ENCODE measurements at regions not wholly inside any gene's neighbourhood (a gene's known extent, or its start where the extent isn't known, plus 50 kb on each side); places are given as distances from the start of the nearest gene placed in this dataset.

DNA sequence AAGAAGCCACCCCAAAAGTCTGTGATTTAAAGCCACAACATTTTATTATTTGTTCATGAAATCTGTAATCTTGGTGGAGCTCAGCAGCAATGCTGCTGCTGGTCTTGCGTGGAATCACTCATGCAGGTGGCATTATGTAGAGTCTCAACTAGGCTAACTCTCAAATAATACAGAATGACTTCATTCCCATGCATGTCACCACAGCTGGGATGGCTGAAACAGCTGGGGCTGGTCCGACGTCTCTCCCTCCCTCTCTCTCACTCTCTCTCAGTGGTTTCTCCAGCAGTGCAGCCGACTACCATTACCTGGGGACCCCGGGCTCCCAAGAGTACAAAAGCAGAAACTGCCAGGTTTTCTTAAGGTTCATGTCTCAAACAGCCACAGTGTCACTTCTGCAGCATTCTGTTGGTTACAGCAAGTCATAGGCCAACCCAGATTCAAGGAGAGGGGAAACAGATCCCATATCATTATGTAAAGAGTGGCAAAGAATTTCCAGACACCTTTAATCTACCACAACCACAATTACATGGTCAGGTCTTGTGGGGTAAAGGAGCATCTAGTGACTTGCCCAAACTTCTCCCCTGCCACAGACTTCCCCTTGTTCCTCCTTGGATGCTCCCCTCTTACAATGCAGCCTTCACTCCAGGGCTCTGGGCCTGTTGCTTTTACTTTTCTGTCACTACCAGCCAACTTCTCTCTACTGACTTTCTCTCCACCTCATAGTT is 192.0 kb upstream of the HMGA2 start:
- TF ChIP-seq, protein P1, sequence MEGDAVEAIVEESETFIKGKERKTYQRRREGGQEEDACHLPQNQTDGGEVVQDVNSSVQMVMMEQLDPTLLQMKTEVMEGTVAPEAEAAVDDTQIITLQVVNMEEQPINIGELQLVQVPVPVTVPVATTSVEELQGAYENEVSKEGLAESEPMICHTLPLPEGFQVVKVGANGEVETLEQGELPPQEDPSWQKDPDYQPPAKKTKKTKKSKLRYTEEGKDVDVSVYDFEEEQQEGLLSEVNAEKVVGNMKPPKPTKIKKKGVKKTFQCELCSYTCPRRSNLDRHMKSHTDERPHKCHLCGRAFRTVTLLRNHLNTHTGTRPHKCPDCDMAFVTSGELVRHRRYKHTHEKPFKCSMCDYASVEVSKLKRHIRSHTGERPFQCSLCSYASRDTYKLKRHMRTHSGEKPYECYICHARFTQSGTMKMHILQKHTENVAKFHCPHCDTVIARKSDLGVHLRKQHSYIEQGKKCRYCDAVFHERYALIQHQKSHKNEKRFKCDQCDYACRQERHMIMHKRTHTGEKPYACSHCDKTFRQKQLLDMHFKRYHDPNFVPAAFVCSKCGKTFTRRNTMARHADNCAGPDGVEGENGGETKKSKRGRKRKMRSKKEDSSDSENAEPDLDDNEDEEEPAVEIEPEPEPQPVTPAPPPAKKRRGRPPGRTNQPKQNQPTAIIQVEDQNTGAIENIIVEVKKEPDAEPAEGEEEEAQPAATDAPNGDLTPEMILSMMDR (IDR thresholded peaks at IDR 0.05), result no peak

DNA sequence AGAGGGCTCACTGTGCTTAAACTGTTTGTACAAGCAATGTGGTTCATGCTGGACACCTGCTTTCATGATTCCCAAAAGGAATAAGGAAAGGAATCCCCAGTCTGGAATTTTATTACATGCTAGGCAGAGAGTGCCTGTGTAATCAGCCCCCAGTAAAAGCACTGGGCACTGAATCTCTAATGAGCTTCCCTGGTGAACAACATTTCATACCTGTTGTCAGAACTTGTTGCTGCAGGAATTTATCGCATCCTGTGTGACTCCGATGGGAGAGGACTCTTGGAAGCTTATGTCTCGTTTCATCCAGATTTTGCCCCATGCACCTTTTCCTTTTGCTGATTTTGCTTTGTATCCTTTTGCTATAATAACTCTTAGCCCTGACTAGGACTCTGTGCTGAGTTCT is 190.2 kb upstream of the HMGA2 start:
- TF ChIP-seq, protein P1 (IDR thresholded peaks at IDR 0.05), result no peak

DNA sequence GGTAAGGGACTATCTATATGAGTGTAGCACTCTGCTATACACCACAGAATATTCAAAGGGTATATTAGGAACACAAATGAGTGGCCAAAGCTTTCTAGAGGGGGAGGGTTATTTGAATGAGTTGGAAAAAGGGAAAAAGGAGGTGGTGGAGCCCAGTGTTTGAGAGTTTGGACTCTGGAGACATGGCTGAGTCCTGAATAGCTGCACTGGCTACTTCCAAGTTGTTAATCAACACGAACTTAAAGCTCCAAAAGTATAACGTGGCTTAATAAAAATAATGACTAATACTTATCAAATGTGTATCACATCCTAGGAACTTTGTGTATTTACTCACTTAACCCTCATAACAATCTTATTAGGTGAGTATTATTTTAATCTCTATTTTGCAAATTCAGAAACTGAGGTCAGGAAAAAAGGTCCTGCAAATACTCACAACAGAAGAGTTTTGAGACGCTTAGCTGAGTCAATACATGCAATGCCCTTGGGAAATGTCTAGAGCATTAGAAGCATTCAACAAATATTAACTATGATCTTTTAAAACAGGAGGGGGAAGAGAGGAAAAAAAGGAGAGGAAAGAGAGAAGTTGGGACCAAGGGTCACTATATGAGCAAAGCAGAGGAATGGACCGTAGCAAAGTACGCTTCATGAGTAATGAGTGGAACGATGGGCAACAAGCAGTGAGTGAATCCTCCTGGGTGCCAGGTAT is 189.5 kb upstream of the HMGA2 start:
- TF ChIP-seq, protein P1 (IDR thresholded peaks at IDR 0.05), result no peak

DNA sequence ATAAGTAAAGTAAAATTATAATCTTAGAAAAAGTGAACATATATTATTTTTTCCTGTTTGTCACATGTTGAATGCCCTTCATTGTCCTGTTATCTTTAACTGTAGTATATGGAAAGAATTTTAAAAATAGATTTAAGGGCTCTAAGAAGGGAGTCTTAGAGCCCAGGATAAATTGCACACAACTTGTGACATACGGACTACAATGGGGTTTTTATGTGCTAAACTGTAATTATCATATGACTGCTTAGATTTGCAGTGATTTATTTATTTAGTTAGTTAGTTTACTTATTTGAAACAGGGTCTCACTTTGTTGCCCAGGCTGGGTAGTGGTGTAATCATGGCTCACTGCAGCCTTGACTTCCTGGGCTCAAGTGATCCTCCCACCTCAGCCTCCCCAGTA is 187.8 kb upstream of the HMGA2 start:
- TF ChIP-seq, protein P1 (IDR thresholded peaks at IDR 0.05), result no peak

DNA sequence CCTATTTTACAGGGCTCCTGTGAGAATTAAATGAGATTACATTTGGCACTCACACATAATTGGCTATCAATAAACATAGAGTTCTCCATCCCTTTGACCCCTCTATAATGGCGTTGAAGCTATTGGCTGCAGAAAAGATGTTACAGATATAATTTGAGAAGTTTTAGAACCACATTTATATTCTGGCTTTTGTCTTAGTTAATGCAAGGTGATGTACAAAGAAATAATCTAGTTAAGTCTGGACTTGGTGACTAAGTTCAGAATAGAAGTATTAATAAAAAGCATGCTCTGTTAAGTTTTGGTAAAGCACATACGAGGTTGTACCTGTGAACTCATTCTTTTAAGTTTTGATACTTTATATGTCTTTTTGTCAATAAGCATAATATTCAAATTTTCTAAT is 187.1 kb upstream of the HMGA2 start:
- TF ChIP-seq, protein P1 (IDR thresholded peaks at IDR 0.05), result no peak

DNA sequence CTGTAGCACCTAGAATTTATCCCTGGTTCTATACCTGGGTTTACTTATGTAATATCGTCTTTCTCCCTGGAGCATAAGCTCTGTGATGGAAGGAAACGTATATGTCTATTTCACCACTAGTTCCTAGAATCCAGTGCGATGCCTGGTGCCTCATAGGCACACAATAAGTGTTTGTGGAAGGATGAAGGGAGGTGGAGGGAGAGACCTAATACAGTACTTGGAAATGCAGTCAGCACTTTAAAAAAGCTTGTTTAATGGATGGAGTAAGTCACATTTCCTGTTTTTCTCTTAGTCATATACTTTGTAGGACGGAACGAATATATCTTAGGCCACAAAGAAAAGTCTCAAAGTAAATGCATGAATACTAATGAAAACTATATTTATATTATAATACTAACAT is 186.5 kb upstream of the HMGA2 start:
- TF ChIP-seq, protein P1 (IDR thresholded peaks at IDR 0.05), result no peak

DNA sequence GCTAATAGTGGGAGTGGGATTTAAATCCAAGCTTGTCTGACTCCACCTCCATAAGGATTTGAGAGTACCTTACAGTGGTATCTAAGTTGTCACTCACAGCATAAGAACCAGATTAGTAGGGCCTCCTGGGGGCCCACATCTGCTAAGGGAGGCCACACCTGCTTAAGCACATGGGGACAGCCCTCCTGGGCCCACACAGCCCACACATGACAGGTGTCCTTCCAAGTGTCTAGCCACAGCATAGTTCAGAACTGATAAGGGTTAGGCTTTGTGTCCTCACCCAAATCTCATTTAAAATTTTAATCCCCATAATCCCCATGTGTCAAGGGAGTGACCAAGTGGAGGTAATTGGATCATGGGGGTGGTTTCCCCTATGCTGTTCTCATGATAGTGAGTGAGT is 186.0 kb upstream of the HMGA2 start:
- TF ChIP-seq, protein P1 (IDR thresholded peaks at IDR 0.05), result no peak

Measured in LNCAP (cell line).